HepG2 (cell line): ENCODE measurements at regions not wholly inside any gene's neighbourhood (a gene's known extent, or its start where the extent isn't known, plus 50 kb on each side); places are given as distances from the start of the nearest gene placed in this dataset.

Source experiments
- TBL1XR1 ChIP-seq: fragments of 150-350 bp; IDR thresholded peaks from 2 replicates; pipeline ENCODE4 v1.6.1; 2014; ENCODE audit warnings: borderline replicate concordance, low read length; ENCODE audit not compliant: partially characterized antibody
- ZBTB33 ChIP-seq: sonication (generic); formaldehyde crosslinking; IDR thresholded peaks from 2 replicates; pipeline ENCODE4 v1.4.0; 2020; ENCODE audit warnings: missing genetic modification reagents
- TF ChIP-seq, protein P1 (sequence below): sonication (generic); formaldehyde crosslinking; IDR thresholded peaks from 2 replicates; pipeline ENCODE4 v1.5.0; 2020; ENCODE audit warnings: mild to moderate bottlenecking, missing genetic modification reagents, moderate library complexity

DNA sequence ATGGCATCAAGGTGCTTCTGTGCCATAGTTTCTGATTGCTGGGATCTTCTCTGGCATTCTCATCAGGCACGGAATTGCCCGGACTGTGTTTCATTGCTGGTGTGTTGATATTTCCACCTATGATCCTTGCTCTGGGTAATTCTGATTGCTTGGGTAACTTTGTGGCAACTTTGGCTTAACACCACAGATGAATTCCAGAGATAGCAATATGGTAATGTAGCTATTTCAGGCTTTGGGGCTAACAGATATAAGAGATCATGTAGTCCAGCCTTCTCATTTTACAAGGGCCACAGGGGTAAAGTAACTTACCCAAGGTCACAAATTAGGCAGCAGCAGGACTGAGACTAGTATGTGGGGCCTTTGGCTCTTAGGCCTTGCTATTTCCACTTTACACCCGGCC is 53.9 kb upstream of the PLPP4 start:
- TF ChIP-seq, protein P1, sequence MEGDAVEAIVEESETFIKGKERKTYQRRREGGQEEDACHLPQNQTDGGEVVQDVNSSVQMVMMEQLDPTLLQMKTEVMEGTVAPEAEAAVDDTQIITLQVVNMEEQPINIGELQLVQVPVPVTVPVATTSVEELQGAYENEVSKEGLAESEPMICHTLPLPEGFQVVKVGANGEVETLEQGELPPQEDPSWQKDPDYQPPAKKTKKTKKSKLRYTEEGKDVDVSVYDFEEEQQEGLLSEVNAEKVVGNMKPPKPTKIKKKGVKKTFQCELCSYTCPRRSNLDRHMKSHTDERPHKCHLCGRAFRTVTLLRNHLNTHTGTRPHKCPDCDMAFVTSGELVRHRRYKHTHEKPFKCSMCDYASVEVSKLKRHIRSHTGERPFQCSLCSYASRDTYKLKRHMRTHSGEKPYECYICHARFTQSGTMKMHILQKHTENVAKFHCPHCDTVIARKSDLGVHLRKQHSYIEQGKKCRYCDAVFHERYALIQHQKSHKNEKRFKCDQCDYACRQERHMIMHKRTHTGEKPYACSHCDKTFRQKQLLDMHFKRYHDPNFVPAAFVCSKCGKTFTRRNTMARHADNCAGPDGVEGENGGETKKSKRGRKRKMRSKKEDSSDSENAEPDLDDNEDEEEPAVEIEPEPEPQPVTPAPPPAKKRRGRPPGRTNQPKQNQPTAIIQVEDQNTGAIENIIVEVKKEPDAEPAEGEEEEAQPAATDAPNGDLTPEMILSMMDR (CRISPR knock-in tag), result no peak
- no peak for TF ChIP-seq TBL1XR1
- no peak for TF ChIP-seq ZBTB33 (CRISPR knock-in tag)
